Vagina (tissue), 2 donors: ENCODE measurements at regions not wholly inside any gene's neighbourhood (a gene's known extent, or its start where the extent isn't known, plus 50 kb on each side); places are given as distances from the start of the nearest gene placed in this dataset.

Source experiments
- DNase-seq, 2 donors: peaks; one replicate each; pipeline ENCODE4 v3.0.0-alpha.2; 2017; ENCODE audit errors: extremely low spot score in 2 of 2
- H3K27ac ChIP-seq: fragments of 200-600 bp; sonication (generic); one replicate; pipeline ENCODE4 v1.5.1; 2019
- H3K27me3 ChIP-seq: fragments of 200-600 bp; sonication (generic); one replicate; pipeline ENCODE4 v1.5.1; 2019
- H3K36me3 ChIP-seq, 2 donors: fragments of 200-600 bp; sonication (generic); one replicate each; pipeline ENCODE4 v1.5.1; 2017 to 2019
- H3K4me1 ChIP-seq: fragments of 200-600 bp; sonication (generic); one replicate; pipeline ENCODE4 v1.5.1; 2019
- H3K4me3 ChIP-seq, 2 donors: fragments of 200-600 bp; sonication (generic); 1 replicate in 1 of 2; 2 replicates in 1 of 2; pipeline ENCODE4 v1.5.1; 2016 to 2019
- H3K9me3 ChIP-seq: fragments of 200-600 bp; sonication (generic); one replicate; pipeline ENCODE4 v1.5.1; 2019
- POLR2A ChIP-seq, 2 donors: fragments of 450-650 bp; IDR thresholded peaks; one replicate each; pipeline ENCODE4 v1.6.1; 2017; ENCODE audit warnings: antibody characterized with exemption in 2 of 2, mild to moderate bottlenecking in 2 of 2, moderate library complexity in 2 of 2
- POLR2AphosphoS5 ChIP-seq, 2 donors: sonication (generic); formaldehyde crosslinking; IDR thresholded peaks; one replicate each; pipeline ENCODE4 v1.9.0; 2017; ENCODE audit warnings: antibody characterized with exemption in 2 of 2, mild to moderate bottlenecking in 2 of 2, low read depth in 1 of 2; ENCODE audit not compliant: insufficient read depth in 1 of 2
- intact Hi-C: fragments of 100-400 bp; cut with DNase I; formaldehyde crosslinking; loops from one replicate; pipeline ENCODE4 v1.15.1; 2023
- TF ChIP-seq, protein P1 (sequence below), 3 experiments: fragments of 450-650 bp in 2 of 3; fragments of 200-600 bp in 1 of 3; sonication (generic) in 1 of 3; IDR thresholded peaks; one replicate each; pipeline ENCODE4 v1.5.1; 2017 to 2019; ENCODE audit warnings: antibody characterized with exemption in 3 of 3, mild to moderate bottlenecking in 2 of 3, moderate library complexity in 2 of 3

- no peak for DNase-seq
- TF ChIP-seq POLR2A (IDR thresholded peaks at IDR 0.05) (no peak), POLR2AphosphoS5 (IDR thresholded peaks at IDR 0.05; ENCODE audit: insufficient read depth in 1 of 2, low read depth in 1 of 2) (no peak)
- TF ChIP-seq, protein P1, sequence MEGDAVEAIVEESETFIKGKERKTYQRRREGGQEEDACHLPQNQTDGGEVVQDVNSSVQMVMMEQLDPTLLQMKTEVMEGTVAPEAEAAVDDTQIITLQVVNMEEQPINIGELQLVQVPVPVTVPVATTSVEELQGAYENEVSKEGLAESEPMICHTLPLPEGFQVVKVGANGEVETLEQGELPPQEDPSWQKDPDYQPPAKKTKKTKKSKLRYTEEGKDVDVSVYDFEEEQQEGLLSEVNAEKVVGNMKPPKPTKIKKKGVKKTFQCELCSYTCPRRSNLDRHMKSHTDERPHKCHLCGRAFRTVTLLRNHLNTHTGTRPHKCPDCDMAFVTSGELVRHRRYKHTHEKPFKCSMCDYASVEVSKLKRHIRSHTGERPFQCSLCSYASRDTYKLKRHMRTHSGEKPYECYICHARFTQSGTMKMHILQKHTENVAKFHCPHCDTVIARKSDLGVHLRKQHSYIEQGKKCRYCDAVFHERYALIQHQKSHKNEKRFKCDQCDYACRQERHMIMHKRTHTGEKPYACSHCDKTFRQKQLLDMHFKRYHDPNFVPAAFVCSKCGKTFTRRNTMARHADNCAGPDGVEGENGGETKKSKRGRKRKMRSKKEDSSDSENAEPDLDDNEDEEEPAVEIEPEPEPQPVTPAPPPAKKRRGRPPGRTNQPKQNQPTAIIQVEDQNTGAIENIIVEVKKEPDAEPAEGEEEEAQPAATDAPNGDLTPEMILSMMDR (IDR thresholded peaks at IDR 0.05), result no peak
Observed at GRCh38 chrX:120755066-120755846, 120.4 kb downstream of the CT47B1 start.

DNA sequence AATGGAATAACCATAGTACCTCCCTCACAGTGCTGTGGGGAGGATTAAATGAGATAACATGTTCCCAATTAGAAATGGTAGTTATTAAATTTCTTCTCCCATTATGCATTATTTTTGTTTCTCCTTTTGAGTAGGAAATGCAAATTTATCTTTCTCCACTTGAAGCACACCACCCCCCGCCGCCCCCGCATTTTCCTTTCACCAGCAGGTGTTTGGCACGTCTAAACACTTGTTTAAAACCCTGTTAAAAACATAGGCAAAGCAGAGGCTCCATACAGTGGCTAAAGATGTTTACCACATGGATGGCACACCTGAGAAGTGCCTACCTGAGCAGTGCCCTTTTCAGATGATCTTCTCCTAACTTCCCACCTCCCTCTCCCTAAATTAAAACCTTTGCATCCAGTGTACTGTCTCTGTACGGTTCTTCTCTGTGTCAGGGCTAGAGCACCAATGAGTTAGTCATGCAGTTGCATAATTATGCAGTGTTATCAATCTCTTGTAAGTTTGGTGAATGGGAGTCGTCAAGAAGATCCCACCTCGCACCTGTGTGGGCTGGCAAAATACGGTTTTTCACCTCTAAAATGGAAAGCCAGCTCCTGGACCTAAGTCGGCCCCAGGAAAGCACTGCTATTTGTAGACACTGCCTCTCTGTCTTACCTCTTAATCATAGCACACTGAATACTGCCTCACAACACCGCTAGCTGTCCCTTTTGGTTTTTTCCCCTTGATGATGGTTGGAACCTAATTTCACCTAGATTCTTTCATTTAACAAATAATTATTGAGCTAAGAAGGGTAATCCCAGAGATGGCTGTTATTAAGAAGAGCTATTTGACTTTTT is 122.0 kb downstream of the CT47B1 start:
- no peak overlapping the region for H3K4me3 ChIP-seq
- no peak for DNase-seq

More at GRCh38 chrX:120755066-120755846, 120.4 kb downstream of the CT47B1 start:
- H3K36me3 ChIP-seq, result no peaks in the 10 kb centered on the region
- intact Hi-C loops, result no loop called here
- no peak overlapping the region for H3K27ac ChIP-seq
- no peaks in the 10 kb centered on the region for H3K4me1 ChIP-seq
- H3K27me3 ChIP-seq, result no peaks in the 10 kb centered on the region
- no peak overlapping the region for H3K4me3 ChIP-seq
- H3K9me3 ChIP-seq, result no peaks in the 10 kb centered on the region

DNA sequence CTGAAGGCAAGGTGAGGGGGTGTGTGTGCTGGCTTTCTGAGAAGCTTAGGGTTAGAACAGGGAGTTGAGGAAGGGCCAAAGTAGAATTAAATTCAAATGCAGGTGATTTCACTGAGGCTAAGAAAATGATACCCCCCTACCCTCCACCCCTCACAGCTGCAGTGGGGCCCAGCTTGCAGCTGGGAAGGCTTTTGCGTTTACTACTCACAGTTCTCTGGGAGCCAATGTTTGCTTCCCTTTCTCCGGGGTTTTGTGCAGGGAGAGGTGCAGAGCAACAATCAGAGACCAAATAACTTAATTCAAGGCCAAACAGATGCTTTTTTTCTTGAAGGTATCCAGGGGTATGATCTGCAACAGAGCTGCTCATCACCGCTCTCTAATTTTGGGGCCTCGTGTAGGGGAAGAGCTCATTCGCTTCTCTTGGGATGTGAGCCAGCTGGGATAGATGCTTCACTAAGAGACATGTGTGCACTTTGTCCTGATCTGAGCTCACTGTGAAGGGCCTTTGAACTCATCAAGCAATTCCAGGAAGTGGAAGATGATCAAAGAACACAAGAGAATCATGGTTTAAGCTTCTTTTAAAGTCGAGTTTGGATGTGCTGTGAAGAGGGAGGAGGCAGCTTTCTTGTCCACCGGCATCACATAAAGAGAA is 122.7 kb upstream of the C1GALT1C1 start:
- no peaks in the 10 kb centered on the region for H3K4me1 ChIP-seq
- no peak overlapping the region for H3K4me3 ChIP-seq
- no peak overlapping the region for H3K27ac ChIP-seq
- DNase-seq, result no peak
- H3K36me3 ChIP-seq, result no peaks in the 10 kb centered on the region
- intact Hi-C loops, result no loop called here
- H3K9me3 ChIP-seq, result no peaks in the 10 kb centered on the region
- TF ChIP-seq, protein P1 (IDR thresholded peaks at IDR 0.05), result no peak
- TF ChIP-seq POLR2AphosphoS5 (IDR thresholded peaks at IDR 0.05; ENCODE audit: insufficient read depth in 1 of 2, low read depth in 1 of 2), result no peak
- no peak for TF ChIP-seq POLR2A (IDR thresholded peaks at IDR 0.05)
- no peaks in the 10 kb centered on the region for H3K27me3 ChIP-seq

More for the DNA sequence above, 122.0 kb downstream of the CT47B1 start:
- H3K27ac ChIP-seq, result no peak overlapping the region
- no peaks in the 10 kb centered on the region for H3K9me3 ChIP-seq
- no peaks in the 10 kb centered on the region for H3K36me3 ChIP-seq
- TF ChIP-seq POLR2A (IDR thresholded peaks at IDR 0.05), result no peak
- TF ChIP-seq POLR2AphosphoS5 (IDR thresholded peaks at IDR 0.05; ENCODE audit: insufficient read depth in 1 of 2, low read depth in 1 of 2), result no peak
- TF ChIP-seq, protein P1 (IDR thresholded peaks at IDR 0.05), result no peak
- H3K4me1 ChIP-seq, result no peaks in the 10 kb centered on the region
- no peaks in the 10 kb centered on the region for H3K27me3 ChIP-seq
- intact Hi-C loops, result no loop called here

DNA sequence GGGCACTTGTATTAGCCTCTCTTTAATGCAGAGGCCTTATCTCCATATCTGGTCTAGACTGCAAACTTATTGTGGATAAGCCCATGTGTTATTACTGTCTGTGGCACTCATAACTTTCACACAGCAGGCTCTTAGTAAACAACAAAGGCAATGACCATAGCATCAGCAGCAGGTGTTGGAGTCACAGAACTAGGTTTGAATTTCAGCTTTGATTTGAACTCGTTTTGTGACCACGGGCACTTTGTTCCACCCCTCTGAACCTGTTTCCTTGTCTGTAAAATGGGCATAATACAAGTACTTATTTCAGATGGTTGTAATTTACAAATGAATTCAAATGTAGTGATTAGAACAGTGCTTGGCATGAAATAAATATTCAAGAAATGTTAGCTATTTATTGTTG is 121.8 kb upstream of the C1GALT1C1 start:
- Histone ChIP-seq H3K4me1 (no peaks in the 10 kb centered on the region), H3K27ac (no peak overlapping the region), H3K4me3 (no peak overlapping the region), H3K27me3 (no peaks in the 10 kb centered on the region), H3K36me3 (no peaks in the 10 kb centered on the region), H3K9me3 (no peaks in the 10 kb centered on the region)
- intact Hi-C loops, result no loop called here
- no peak for DNase-seq
- TF ChIP-seq, protein P1 (IDR thresholded peaks at IDR 0.05), result no peak
- TF ChIP-seq POLR2A (IDR thresholded peaks at IDR 0.05), result no peak
